ENCODE measurements at regions not wholly inside any gene's neighbourhood (a gene's known extent, or its start where the extent isn't known, plus 50 kb on each side); places are given as distances from the start of the nearest gene placed in this dataset.

DNA sequence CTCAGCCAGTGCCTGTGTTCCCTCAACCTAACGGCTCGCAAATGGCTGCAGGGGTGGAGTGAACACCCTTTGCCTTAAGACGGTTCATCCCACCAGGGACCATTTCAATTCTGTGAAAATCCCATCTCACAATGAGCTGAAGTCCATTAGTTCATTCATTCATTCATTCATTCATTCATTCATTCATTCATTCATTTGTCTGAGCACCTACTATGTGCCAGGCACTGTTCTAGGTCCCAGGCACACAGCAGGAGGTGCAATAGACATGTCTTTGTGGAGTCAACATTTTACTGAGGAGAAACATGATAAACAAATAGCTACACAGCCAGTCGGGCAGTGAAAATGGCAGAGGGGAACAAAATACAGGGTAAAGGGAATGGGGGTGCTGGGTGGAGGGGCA is 618.8 kb downstream of the MATN1 start:
- Histone ChIP-seq H3K36me3 (ENCODE audit: control insufficient read depth in 2 of 2, insufficient read depth in 2 of 2, low read length in 1 of 2) (no peaks in the 10 kb centered on the region), H3K4me3 (no peak overlapping the region), H3K27ac (ENCODE audit: control insufficient read depth, insufficient read depth) (no peak overlapping the region), H3K9ac (ENCODE audit: control insufficient read depth, insufficient read depth, low read length) (no peak overlapping the region), H3K4me2 (ENCODE audit: control insufficient read depth, insufficient read depth) (no peak overlapping the region), H3K79me2 (ENCODE audit: control insufficient read depth, insufficient read depth, low read length) (no peaks in the 10 kb centered on the region), H3K4me1 (ENCODE audit: control insufficient read depth, insufficient read depth, low read length) (no peaks in the 10 kb centered on the region), H4K20me1 (ENCODE audit: control insufficient read depth, insufficient read depth) (no peaks in the 10 kb centered on the region), H3K27me3 (replicated peaks in 1 of 2; ENCODE audit: control insufficient read depth in 2 of 2, insufficient read depth in 2 of 2, low read length in 1 of 2) (peaks cover 2 to 11% of the 10 kb centered on the region in 2 experiments; a peak in 3 of 4 replicates), H3K9me3 (replicated peaks; ENCODE audit: control insufficient read depth, insufficient read depth, low read length) (no peaks in the 10 kb centered on the region), H2AFZ (ENCODE audit: control insufficient read depth, low read depth, low read length) (no peak overlapping the region)
- CTCF ChIA-PET = no interaction called here
- in situ Hi-C loops (cut with MboI) (no loop called here), intact Hi-C loops (cut with micrococcal nuclease; ENCODE audit: unreplicated experiment) (no loop called here)
- 59% methylated on average over 4 of the region's 4 CpGs for WGBS (ENCODE audit: insufficient coverage, insufficient replicate concordance, low lambda C conversion rate, missing lambda C conversion rate)
- ATAC-seq = no peak
- no TSS peak for BruUV-seq (replicated peaks)
- SMC1A ChIA-PET (ENCODE audit: uncharacterized antibody, unreplicated experiment) = no interaction called here
- RAD21 ChIA-PET (ENCODE audit: unreplicated experiment) = no interaction called here
- FAIRE-seq = no peak
- DNase-seq (ENCODE audit: low read depth, low spot score) = no peak
- POLR2A ChIA-PET = no interaction called here
- no peak for TF ChIP-seq TBL1XR1 (IDR thresholded peaks at IDR 0.05; ENCODE audit: low read depth, low read length)
- no peak for TF ChIP-seq HDGF (IDR thresholded peaks at IDR 0.05)
- TF ChIP-seq TAF1 (IDR thresholded peaks at IDR 0.05; ENCODE audit: borderline replicate concordance, low read depth, low read length) = no peak
- no peak for TF ChIP-seq RCOR1 (conservative IDR thresholded peaks at IDR 0.05; ENCODE audit: low read depth, low read length)
- no peak for TF ChIP-seq MTA3 (IDR thresholded peaks at IDR 0.05; ENCODE audit: borderline replicate concordance, low read length)
- TF ChIP-seq IKZF2 (IDR thresholded peaks at IDR 0.05) = no peak
- no peak for TF ChIP-seq STAT3 (IDR thresholded peaks at IDR 0.05; ENCODE audit: low read depth, low read length)
- TF ChIP-seq CBFB (IDR thresholded peaks at IDR 0.05; ENCODE audit: low read depth) = no peak
- TF ChIP-seq YY1 (IDR thresholded peaks at IDR 0.05; ENCODE audit: low read depth, low read length) = no peak
- TF ChIP-seq, protein P1, sequence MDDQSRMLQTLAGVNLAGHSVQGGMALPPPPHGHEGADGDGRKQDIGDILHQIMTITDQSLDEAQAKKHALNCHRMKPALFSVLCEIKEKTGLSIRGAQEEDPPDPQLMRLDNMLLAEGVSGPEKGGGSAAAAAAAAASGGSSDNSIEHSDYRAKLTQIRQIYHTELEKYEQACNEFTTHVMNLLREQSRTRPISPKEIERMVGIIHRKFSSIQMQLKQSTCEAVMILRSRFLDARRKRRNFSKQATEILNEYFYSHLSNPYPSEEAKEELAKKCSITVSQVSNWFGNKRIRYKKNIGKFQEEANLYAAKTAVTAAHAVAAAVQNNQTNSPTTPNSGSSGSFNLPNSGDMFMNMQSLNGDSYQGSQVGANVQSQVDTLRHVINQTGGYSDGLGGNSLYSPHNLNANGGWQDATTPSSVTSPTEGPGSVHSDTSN (IDR thresholded peaks at IDR 0.05; ENCODE audit: insufficient replicate concordance, low read depth, low read length) = no peak
- no peak for TF ChIP-seq YBX1 (IDR thresholded peaks at IDR 0.05)
- TF ChIP-seq, protein P2, sequence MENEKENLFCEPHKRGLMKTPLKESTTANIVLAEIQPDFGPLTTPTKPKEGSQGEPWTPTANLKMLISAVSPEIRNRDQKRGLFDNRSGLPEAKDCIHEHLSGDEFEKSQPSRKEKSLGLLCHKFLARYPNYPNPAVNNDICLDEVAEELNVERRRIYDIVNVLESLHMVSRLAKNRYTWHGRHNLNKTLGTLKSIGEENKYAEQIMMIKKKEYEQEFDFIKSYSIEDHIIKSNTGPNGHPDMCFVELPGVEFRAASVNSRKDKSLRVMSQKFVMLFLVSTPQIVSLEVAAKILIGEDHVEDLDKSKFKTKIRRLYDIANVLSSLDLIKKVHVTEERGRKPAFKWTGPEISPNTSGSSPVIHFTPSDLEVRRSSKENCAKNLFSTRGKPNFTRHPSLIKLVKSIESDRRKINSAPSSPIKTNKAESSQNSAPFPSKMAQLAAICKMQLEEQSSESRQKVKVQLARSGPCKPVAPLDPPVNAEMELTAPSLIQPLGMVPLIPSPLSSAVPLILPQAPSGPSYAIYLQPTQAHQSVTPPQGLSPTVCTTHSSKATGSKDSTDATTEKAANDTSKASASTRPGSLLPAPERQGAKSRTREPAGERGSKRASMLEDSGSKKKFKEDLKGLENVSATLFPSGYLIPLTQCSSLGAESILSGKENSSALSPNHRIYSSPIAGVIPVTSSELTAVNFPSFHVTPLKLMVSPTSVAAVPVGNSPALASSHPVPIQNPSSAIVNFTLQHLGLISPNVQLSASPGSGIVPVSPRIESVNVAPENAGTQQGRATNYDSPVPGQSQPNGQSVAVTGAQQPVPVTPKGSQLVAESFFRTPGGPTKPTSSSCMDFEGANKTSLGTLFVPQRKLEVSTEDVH (IDR thresholded peaks at IDR 0.05; ENCODE audit: low read depth, partially characterized antibody) = no peak
- no peak for TF ChIP-seq RBBP5 (conservative IDR thresholded peaks at IDR 0.05)
- no peak for TF ChIP-seq WRNIP1 (IDR thresholded peaks at IDR 0.05; ENCODE audit: borderline replicate concordance, low read depth, low read length)
- no peak for TF ChIP-seq IRF4 (IDR thresholded peaks at IDR 0.05; ENCODE audit: low read depth, low read length)
